ENCODE measurements at regions not wholly inside any gene's neighbourhood (a gene's known extent, or its start where the extent isn't known, plus 50 kb on each side); places are given as distances from the start of the nearest gene placed in this dataset.

DNA sequence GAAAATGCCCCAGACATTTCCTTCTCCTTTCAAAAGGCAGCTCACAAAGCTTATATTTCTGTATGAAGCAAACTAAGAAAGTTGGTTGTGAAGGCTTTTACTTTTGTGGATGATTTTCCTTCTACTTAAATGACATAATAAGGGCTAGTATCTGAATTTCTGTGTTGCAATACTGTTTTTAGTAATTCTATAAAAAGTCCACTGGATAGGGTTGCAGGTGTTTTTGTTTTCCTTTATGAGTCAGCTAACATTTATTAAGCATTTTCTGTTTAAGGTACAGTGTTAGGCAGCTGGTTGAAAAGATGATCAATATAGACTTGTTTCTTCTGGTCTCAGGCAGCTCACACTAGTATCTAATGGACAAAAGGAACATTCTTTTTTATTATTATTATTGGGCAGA, 722.2 kb downstream of the RWDD3 start:
- Mint-ChIP-seq H3K9me3 (peaks cover 9% of the 10 kb centered on the region), H3K27ac (no peak overlapping the region), H3K27me3 (no peaks in the 10 kb centered on the region), H3K4me1 (peaks cover 3% of the 10 kb centered on the region), H3K4me3 (no peak overlapping the region), H3K36me3 (no peaks in the 10 kb centered on the region)
- no peak for DNase-seq

DNA sequence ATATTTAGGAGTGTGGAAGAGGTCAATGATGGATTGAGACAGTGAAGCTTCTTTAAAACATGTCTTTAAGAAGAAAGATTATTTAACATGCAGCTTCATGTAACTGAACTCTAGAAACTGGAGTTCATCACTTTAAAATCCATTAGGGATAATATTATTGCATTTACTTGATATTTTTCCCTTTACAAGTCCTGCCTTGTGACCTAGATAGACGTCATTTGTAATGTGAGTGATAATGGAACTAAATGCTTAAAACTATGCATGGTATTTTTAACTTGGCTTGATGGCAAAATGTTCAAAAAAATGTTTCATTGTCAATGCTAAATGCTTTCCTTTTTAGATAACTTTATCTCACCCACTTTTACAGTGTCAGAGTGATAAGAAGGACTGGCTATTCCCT, 723.7 kb downstream of the RWDD3 start:
- Mint-ChIP-seq H3K27ac (no peak overlapping the region), H3K4me3 (no peak overlapping the region), H3K4me1 (no peaks in the 10 kb centered on the region), H3K36me3 (no peaks in the 10 kb centered on the region), H3K9me3 (peaks cover 11% of the 10 kb centered on the region), H3K27me3 (no peaks in the 10 kb centered on the region)
- DNase-seq: no peak

DNA sequence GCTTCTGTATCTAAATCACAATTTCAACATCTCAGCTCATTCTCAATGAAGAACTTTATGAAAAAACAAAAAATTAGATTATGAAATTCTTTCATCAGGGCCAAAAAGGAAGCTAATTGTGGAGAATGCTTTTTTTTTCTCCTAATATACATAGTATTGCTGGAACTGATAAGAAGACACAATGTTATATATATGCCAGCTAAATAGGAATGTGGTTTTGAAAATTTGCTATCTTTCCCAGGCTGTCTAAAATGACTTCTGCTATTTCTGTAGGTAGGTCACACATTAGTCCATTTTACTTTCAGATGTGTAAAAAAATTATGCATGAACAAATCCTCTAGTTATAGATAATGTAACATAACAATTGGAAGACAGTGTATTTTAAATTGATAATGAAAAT, 732.9 kb downstream of the RWDD3 start:
- no peaks in the 10 kb centered on the region for H3K36me3 Mint-ChIP-seq
- H3K27ac Mint-ChIP-seq: no peak overlapping the region
- H3K4me1 Mint-ChIP-seq: no peaks in the 10 kb centered on the region
- H3K27me3 Mint-ChIP-seq: no peaks in the 10 kb centered on the region
- peaks cover 13% of the 10 kb centered on the region for H3K9me3 Mint-ChIP-seq
- H3K4me3 Mint-ChIP-seq: no peak overlapping the region
- DNase-seq: no peak

DNA sequence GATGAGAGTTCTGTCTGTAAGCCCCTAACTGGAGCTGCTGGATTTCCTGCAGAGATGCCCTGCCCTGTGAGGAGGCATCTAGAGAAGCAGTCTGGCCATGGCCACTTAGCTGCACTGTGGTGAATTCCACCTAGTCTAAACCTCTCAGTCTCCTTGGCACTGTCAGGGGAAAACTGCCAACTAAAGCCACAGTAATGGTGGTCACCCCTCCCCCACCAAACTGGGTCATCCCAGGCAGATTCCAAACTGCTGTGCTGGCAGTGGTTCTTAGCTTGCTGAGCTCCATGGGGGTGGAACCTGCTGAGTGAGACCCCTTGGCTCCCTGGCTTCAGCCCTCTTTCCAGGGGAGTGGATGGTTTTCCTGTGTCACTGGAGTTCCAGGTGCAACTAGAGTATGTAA, 740.6 kb downstream of the RWDD3 start:
- Mint-ChIP-seq H3K4me3 (no peak overlapping the region), H3K36me3 (no peaks in the 10 kb centered on the region), H3K27ac (no peak overlapping the region), H3K4me1 (no peaks in the 10 kb centered on the region), H3K9me3 (peaks cover 6% of the 10 kb centered on the region), H3K27me3 (no peaks in the 10 kb centered on the region)
- DNase-seq: no peak

DNA sequence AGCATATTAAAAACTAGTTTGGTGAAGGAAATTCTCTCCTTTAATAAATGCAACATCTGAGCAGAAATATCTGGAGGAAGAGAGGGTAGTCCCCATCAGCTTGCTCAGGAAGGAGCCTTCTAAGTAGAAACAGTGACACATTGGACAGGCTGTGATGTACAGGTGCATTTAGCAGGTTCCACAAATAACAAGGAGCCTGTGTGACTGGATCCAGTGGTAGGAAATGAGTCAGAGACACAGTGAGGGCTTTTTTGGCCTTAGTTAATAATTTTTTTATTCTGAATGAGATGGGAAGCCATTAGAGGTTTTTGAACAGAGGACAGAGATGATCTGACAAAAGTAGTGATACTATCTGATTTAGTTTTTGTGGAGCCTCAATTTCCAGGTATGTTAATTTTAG, 738.9 kb upstream of the PTBP2 start:
- Mint-ChIP-seq H3K4me3 (no peak overlapping the region), H3K4me1 (no peaks in the 10 kb centered on the region), H3K27me3 (no peaks in the 10 kb centered on the region), H3K9me3 (no peaks in the 10 kb centered on the region), H3K36me3 (no peaks in the 10 kb centered on the region), H3K27ac (no peak overlapping the region)
- no peak for DNase-seq

DNA sequence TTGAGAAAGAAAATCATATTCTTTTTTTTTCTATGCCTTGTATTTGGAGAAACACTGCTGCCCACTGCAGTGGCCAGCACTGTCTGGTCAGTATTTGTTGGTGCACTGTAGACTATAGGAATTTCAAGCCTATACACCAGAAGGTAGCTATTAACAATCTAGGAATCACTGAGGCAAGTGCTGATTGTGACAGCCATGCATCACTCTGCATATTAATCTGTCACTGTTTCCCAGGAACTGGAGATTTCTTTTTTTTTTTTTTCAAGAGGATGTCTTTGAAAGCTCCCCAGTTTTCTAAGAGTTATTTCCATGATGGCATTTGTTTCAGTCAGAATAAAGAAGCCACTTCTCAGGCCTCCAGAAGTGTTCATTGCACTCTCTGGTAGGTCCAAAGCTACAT, 737.8 kb upstream of the PTBP2 start:
- H3K27ac Mint-ChIP-seq: no peak overlapping the region
- no peaks in the 10 kb centered on the region for H3K36me3 Mint-ChIP-seq
- H3K27me3 Mint-ChIP-seq: no peaks in the 10 kb centered on the region
- H3K4me1 Mint-ChIP-seq: no peaks in the 10 kb centered on the region
- H3K9me3 Mint-ChIP-seq: no peaks in the 10 kb centered on the region
- no peak overlapping the region for H3K4me3 Mint-ChIP-seq
- DNase-seq: no peak

DNA sequence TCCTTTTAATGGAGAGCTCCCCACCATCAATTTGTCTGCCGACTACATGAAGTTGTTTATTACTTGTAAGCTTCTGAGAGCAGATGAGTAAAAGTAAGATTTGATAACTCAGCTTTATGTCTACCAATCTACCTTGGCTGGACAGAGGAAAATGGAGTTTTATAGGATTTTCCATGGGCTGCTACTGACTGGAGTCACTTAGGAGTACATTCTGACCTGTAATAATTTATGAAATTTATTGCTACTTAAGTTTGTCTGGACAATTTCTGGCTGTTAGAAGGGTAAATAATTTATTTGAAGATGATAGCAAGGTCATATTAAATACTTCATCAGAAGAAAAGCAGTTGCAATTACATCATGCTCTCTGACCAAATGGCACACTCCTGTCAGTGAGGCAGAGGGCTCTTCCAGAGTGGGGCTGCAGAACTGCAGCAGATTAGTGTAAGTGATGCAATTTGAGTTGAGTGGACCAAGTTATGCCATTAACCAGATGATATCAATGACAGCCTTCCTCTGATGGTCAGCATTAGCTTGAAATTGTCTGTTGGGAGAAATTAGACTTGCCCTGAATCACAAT, 736.7 kb upstream of the PTBP2 start:
- H3K4me3 Mint-ChIP-seq: no peak overlapping the region
- no peaks in the 10 kb centered on the region for H3K9me3 Mint-ChIP-seq
- H3K27me3 Mint-ChIP-seq: no peaks in the 10 kb centered on the region
- no peak overlapping the region for H3K27ac Mint-ChIP-seq
- H3K36me3 Mint-ChIP-seq: no peaks in the 10 kb centered on the region
- DNase-seq: no peak
- no peaks in the 10 kb centered on the region for H3K4me1 Mint-ChIP-seq

DNA sequence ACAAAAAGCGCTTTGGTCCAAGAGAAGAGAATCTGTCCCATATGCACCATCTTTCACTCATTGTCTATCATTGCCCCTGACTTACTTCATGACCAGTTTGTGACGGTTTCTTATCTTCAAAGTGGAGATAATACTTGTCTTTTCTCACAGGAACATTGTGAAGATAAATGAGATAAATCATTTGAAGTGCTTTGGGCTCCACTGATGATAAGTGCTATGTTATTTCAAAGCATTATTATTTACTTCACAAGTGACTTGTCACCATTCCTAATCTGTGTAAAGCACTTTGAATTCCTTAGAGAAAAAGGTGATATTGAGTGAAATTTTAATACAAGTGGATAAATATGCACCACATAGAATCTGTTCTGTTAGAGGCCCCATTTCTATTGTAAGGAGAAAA, 731.6 kb upstream of the PTBP2 start:
- DNase-seq: no peak
- Mint-ChIP-seq H3K9me3 (no peaks in the 10 kb centered on the region), H3K27ac (no peak overlapping the region), H3K4me3 (no peak overlapping the region), H3K27me3 (no peaks in the 10 kb centered on the region), H3K36me3 (no peaks in the 10 kb centered on the region), H3K4me1 (no peaks in the 10 kb centered on the region)

DNA sequence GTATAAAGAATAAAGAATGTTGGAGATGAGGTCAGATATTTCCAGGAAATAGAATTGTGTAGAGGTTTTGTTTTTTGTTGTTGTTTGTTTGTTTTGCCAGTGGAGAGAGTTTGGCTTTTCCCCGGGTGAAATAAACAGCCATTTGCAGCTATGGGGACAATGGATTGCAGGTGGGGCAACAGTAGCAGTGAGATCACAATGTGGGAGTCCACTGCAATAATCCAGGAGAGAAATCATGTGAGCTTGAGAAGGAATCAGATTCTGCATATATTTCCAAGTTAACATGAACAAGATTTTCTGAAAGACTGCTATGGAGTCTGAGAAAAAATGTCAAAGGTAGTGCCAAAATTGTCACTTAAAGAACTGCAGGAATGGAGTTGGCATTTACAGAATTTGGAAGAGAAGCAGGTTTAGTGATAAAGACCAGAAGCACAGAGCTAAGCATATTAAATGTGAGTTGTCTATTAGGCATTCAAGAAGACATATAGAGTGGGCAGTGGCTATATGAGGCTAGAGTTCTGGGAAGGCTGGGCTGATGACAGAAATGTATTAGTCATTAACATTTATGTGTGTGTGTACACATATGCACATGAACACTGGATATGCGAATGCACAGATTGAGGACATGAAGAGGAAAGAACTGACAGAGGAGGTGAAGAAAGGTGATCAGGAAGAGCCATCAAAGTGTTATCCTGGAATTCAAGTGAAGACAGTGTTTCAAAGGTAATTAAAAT, 729.6 kb upstream of the PTBP2 start:
- Mint-ChIP-seq H3K4me1 (no peaks in the 10 kb centered on the region), H3K4me3 (no peak overlapping the region), H3K9me3 (peaks cover under 1% of the 10 kb centered on the region), H3K27me3 (no peaks in the 10 kb centered on the region), H3K27ac (no peak overlapping the region), H3K36me3 (no peaks in the 10 kb centered on the region)
- DNase-seq: no peak

DNA sequence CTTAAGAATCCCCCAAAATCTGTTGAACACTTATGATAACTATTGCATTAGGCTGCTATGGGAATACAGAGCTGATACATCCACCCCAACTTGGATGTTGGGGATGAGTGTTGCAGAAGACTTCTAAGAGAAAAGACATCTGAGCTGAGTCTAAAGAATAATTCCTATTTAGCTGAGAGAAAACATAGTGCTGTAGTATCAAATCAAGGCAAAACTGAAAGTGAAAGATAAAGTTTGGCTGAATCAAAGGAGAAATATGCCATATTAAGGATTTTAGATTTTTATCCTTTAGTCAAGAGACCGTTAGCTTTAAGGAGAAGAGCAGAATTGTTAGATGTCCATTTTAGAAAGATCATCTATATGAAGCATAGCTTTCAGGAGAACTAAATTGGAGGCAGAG, 726.9 kb upstream of the PTBP2 start:
- Mint-ChIP-seq H3K36me3 (no peaks in the 10 kb centered on the region), H3K9me3 (peaks cover 1% of the 10 kb centered on the region), H3K4me1 (no peaks in the 10 kb centered on the region), H3K4me3 (no peak overlapping the region), H3K27ac (no peak overlapping the region), H3K27me3 (no peaks in the 10 kb centered on the region)
- no peak for DNase-seq

DNA sequence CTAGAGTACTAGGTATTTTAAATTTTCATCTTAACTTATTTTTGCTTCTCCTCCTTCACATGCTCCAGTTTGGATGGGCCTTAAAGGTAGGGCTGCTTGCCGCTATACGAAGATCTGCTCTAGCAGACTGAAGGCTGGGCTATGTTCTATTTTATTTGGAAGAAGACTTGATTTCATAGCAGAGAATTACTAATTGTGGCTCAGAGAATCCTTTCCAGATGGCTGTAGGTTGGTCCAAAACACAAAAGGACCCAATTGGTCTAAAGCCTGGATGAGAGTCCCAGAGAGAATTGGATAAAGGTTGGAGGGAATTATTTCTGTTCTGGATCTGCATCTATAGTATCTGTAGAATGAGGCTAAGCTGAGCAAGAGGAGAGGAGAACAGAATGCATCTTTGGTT, 719.4 kb upstream of the PTBP2 start:
- Mint-ChIP-seq H3K36me3 (no peaks in the 10 kb centered on the region), H3K27me3 (no peaks in the 10 kb centered on the region), H3K4me3 (no peak overlapping the region), H3K4me1 (no peaks in the 10 kb centered on the region), H3K9me3 (peaks cover 2% of the 10 kb centered on the region), H3K27ac (no peak overlapping the region)
- DNase-seq: no peak

DNA sequence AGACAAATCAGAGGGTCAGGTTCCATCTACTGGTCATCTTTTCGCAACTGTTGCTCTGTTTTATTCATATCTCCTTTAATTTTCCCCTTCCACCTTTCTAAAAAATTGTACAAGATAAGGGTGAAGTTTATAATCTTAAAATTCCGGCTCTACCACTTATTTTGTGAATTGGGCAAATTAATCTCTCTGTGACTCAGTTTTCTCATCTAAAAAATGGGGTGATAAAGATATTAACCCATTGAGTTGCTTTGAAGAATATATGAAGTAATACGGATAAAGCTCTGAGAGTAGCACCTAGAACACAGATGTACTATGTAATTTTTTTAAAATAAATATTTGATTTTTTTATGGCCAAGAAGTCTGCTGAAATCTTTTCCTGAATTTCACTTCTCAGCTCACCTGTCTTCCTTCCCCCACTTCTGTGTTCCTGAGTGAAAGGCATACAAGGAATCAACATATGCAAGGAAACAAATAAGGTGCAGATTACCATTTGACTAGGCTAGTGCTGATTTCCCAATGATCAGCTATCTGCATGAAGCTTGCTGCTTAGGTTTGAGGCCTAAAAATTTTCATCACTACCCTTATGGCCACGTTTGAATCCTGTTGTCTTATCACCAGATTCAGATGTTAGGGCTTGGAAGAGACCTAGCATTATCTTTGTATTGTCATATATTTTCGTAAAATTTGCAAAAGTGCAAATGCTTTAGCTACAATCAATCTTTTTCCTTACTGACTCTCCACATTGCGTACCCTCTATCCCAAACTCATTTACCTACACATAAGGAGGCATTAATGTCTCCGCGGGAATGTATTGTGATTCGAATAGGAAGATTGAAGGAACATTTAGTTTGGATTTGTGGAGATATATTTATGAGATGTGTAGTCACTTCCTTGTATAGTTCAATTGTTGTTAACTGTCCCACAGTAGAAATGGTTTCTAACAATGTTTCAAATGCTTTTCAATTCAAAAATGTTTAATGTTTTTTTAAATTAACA, 718.3 kb upstream of the PTBP2 start:
- DNase-seq: no peak
- H3K4me1 Mint-ChIP-seq: no peaks in the 10 kb centered on the region
- peaks cover 2% of the 10 kb centered on the region for H3K9me3 Mint-ChIP-seq
- H3K36me3 Mint-ChIP-seq: no peaks in the 10 kb centered on the region
- no peak overlapping the region for H3K27ac Mint-ChIP-seq
- H3K27me3 Mint-ChIP-seq: no peaks in the 10 kb centered on the region
- H3K4me3 Mint-ChIP-seq: no peak overlapping the region

DNA sequence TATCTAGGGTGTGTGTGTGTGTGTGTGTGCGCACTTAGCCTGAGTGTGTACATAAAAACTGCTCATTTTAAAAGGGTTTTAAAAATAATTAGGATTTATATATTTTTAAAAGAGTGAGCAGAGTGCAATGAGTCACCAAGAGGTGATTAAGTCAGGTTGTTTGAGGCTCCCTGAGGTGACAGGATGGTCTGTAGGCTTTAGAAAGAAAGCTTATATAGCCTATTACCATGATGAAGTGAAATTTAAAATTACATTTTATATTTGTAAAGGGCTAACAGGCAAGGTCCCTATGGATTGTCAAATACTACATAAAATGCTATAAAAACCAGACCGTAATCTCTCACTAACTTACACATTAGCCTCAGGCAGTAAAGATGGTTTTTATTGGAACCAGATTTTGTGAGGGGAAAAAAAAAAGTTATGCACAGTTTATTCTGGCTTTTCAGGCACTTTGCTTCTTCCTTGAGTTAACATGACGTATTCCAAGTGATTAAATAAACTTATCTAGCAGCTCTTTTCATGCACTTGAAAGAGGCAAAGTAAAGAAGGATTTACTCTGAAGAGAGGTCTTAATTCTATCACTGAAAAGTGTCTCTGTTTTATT, 711.7 kb upstream of the PTBP2 start:
- H3K27me3 Mint-ChIP-seq: no peaks in the 10 kb centered on the region
- H3K9me3 Mint-ChIP-seq: peaks cover under 1% of the 10 kb centered on the region
- no peaks in the 10 kb centered on the region for H3K36me3 Mint-ChIP-seq
- DNase-seq: no peak
- no peaks in the 10 kb centered on the region for H3K4me1 Mint-ChIP-seq
- no peak overlapping the region for H3K27ac Mint-ChIP-seq
- H3K4me3 Mint-ChIP-seq: no peak overlapping the region

DNA sequence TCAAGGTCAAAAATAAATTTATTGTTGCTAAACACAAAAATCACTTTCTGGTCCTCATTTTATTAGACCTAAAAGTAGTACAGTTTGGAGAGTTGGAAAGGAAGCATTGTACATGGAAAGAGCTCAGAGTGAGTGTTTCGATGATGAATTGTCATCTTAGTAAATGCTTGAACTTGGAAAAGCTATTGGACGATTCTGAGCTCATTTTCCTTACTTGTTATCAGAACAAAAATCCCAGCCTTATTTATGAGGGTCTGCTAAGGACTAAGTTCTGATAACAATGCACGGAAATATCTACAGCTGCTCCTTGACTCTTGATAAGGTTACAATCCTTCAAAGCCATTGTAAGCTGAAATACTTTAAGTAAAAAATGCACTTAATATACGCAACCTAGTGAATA, 710.0 kb upstream of the PTBP2 start:
- Mint-ChIP-seq H3K36me3 (no peaks in the 10 kb centered on the region), H3K4me3 (no peak overlapping the region), H3K9me3 (no peaks in the 10 kb centered on the region), H3K27me3 (no peaks in the 10 kb centered on the region), H3K4me1 (no peaks in the 10 kb centered on the region), H3K27ac (no peak overlapping the region)
- no peak for DNase-seq

DNA sequence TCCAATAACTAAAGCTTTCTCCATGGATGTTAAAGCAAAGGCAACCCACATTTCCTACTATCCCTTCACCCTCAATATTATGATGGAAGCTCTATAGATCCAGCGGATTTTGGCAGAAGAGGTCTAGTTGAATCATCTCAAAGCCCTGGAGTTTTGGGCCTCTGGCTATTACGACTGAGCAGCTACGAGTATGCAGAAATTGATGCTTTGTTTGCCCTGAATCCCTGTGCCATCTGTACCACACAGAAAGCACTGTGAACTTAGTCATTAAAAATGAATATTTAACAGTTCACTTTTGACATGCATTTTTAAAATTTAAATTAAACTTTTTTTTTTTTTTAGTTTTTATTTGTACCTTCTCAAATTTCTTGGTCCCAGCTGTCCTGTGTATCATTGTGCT, 705.4 kb upstream of the PTBP2 start:
- Mint-ChIP-seq H3K36me3 (no peaks in the 10 kb centered on the region), H3K27ac (no peak overlapping the region), H3K27me3 (no peaks in the 10 kb centered on the region), H3K4me3 (no peak overlapping the region), H3K9me3 (peaks cover 1% of the 10 kb centered on the region), H3K4me1 (no peaks in the 10 kb centered on the region)
- no peak for DNase-seq
